Limb (tissue), 2 donors: ENCODE measurements at regions not wholly inside any gene's neighbourhood (a gene's known extent, or its start where the extent isn't known, plus 50 kb on each side); places are given as distances from the start of the nearest gene placed in this dataset.

Experiments used
- DNase-seq, 2 donors: peaks; one replicate each; pipeline ENCODE4 v3.0.0-alpha.2; 2016; ENCODE audit errors: extremely low spot score in 2 of 2

DNA sequence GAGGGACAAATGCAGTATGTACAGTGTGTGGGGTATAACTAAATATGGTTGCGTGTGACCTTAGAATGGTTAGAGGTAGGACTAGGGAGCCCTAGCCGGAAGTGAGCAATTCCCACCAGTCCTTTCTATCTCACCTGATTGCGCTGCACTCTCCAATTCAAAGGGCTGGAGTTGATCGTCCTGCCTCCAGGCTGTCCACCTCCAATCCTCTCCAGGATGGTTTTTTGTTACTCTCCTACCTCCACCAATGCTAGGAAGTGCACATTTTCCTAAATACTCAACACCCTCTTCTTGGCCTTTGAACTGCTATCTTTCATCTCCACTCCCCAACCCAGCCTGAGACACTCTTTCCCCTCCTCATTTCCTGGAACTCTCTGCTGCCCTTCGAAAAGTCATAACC is 181.7 kb upstream of the ASIC2 start:
- DNase-seq = no peak

DNA sequence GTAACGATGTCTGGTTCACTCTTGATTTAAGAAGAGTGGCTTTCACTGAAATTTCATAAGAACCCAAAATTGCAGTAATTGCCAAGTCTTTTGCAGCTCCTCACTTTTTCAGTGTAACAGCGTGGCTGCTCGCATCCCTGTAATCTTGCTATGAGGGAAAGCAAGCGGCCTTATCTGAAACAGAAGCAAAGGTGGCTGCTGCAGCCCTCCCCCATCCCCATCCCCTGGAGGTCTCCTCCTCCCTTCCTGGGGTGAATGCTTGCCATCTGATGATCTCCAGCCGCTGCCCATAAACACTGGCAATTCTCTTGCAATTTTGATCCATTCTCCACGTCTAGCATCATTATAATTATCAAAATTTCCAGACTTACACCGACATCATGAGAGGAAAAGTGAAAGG is 182.5 kb upstream of the ASIC2 start:
- DNase-seq = no peak

DNA sequence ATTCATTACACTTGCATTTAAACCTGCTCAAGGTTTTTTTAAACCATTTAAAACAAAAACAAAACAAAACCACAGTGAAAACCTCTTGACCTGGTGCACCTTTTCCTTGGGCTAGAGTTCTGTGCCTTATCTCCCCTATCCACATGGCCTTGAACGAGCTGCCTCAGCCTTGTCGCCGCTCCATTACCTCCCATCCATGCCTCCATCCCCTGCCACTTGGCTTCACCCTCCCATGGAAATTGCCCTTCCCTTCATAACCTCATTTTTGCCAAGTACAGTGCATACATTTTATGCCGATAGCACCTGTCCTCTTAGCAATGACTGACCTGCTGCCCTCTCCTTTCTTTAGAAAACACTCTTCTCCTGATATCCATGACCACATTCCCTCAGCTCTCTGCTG is 188.6 kb upstream of the ASIC2 start:
- no peak for DNase-seq

DNA sequence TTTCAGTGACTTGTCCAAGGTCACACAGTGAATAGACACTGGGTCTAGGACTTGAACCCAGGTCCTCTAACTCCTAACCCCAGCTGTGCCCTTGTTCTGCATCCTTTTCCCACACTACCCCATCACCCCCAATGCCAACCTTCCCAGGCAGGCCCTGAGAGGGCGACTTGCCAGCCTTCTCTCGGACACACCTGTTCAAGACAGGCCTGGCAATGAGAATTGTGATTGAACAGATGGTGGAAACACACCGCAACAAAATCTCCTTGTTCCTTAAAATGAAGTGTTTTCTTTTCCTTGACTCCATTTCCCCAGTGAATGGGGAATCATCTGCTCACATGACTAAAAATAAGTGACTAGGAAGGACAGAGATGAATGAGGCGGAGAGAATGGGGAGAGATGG is 189.5 kb upstream of the ASIC2 start:
- DNase-seq = no peak

DNA sequence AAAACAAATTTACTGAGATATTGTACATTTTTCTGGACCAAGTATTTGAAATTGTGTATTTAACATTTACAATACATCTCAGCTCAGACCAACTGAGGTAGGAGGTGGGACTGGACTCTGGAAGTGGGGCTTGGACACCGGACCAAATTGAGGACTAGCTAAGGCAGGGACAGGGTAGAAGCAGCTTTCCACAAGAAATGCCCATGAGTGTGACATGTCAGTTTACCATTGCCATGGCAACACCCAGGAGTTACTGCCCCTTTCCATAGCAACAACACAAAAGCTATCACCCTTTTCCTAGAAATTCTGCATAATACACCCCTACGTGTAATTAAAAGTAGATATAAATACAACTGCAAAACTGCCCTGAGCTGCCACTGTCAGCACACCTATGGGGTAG is 191.5 kb upstream of the ASIC2 start:
- DNase-seq = no peak

DNA sequence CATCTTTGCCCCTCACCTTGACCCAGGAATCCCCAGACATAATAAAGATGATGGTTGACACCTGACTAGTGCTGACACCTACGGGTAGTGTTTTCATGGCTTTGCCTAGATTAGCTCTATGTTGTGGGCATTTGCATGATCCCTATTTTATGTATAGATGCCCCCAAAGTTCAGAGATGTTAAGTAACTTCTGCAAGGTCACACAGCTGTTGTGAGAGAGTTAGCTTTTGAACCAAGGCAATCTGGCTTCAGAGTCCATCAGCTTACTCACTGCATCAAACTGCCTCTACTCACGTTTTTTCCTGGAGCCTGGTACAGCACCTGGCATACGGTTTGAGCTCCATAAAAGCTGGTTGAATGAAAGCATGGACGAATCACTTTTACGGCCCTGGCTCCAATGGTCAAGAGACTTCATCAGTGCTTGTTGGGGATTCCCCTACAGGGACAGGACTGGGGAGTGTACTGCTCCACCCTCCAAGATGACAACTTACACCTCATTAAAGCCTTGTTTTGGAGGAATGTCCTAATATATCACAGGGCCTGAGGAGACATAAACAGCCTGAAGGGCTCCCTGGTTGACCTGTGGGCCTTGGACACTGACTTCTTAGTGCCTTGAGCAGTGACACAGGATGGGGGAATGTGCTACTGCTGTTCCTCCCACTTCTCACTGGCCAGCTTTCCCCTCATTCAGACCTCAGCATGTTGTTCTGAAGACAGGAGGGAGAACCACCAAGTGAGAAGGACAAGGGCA is 193.2 kb upstream of the ASIC2 start:
- DNase-seq = no peak

DNA sequence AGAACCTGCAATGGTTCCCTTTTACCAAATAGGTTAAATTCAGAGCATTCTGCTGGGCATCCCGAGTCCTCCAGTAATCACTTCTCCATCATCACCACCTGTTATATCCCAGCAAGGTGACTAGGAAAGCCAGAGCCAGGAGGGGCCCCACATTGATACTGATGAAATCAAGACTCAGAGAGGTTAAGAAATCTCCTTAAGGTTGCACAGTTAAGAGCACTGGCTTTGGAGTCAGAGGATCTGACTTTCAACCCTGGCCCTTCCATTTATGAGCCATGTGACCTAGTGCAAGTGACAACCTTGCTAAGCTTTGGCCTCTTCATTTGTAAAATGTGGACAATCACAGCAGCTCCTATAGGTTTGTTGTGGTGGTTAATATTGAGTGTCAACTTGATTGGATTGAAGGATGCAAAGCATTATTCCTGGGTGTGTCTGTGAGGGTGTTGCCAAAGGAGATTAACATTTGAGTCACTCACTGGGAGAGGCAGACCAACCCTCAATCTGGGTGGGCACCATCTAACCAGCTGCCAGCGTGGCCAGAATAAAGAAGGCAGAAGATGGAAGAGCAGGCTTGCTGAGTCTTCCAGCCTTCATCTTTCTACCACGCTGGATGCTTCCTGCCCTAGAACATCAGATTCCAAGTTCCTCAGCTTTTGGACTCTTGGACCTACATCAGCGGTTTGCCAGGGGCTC is 194.2 kb upstream of the ASIC2 start:
- DNase-seq = no peak

DNA sequence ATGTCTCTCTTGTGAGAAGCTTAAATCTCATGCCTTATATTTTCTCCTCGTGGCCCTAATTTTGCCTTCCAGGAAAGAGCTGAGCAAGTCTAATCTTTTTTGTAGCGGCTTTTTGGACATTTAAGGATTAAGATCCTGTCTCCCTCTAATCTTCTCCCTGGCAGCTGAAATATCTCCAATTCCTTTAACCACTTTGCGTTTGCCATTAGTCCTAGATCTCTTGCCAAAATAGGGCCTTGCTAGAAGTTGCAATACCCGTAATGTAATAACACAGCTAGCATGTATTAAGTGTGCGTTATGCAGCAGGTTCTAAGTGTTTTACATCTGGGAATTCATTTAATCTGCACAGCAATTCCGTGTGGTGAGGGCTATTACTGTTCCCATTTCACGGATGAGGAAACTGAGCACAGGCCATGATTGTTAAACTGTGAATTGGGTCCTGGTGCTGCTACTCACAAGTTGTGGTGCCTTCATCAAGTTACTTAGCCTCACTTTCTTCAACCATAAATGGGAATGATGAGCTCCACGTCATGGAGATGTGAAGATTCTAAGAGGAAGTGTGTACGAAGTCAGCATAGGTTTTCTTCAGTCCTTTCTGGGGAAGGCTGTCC is 198.9 kb upstream of the ASIC2 start:
- no peak for DNase-seq

DNA sequence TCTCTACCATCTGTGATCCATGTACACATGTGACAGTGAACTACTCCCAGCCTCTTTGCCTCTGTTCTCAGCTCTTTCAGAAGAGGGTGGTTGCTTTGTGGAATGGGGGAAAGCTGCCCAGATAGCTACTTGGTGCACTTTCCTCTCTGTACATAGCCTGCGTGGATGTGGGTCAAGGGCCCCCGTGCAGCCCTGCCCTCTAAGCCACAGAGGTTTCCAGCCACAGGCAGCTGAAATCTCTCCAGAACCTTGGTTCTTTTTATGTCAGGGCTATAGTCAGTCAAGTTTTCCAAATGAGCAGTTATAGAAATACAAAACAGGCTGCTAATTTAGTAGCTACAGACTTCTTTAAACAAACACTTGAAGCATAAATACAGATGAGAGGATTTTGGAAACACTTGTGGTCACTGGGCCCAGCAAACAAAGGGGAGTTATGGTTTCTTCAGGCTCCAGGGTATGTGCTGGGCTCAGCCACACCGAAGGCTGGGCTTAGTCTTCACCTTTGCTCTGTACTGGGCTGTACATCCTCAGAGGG is 199.7 kb upstream of the ASIC2 start:
- no peak for DNase-seq

DNA sequence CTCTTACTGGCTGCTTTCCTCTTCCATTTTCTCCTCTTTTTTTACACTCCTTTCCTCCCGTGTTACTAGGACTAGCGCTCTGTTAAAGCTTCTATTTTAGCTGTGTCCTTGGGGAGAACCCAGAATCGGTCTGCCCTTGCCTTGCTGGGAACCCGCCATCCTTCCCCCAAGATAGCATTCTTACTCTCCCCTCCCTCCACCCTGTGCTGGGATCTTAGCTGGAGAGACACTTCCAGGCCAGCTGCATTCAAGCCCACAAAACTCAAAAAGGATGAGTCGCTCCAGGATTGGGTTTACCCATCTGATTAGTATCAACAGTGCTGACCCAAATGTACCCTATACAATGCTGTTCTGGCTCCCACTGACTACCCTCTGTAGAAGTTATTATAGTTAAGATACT is 200.5 kb upstream of the ASIC2 start:
- DNase-seq = no peak

DNA sequence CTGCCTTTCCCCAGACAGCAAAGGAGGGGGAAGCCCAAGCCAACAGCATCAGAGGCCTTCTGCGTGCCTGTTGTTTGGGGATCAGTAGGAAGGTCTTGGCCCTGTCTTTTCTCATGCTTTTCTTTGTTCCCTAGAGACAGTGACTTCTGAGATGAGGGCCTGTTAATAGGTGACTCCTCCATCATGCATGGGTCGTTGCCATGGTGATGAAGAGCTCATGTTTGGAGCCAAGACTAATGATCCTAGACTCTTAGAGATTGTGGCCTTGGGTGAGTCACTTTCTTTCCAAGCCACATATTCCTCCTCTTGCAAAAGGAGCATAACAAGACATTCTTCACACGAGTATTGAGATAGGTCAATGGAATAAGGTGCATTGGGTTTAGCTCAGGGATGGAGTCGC is 201.1 kb upstream of the ASIC2 start:
- no peak for DNase-seq

DNA sequence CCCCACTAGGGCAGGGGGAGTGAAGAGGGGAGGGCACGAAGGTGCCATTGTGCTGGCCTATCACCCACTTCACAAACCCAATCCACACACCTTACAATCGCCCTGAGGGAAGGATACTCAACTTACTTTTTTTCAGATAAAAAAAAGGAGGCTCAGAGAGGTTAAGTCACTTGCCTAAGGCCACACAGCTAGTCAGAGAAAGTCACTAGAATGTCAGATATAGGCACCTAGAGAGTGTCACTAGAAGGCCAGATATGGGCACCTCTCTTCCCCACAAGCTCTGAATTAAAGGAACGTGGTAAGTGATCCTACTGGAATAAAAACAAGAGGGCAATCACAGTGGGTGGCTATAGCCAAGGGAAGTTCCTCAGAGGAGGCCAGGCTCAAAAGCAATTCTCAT is 204.5 kb upstream of the ASIC2 start:
- no peak for DNase-seq

DNA sequence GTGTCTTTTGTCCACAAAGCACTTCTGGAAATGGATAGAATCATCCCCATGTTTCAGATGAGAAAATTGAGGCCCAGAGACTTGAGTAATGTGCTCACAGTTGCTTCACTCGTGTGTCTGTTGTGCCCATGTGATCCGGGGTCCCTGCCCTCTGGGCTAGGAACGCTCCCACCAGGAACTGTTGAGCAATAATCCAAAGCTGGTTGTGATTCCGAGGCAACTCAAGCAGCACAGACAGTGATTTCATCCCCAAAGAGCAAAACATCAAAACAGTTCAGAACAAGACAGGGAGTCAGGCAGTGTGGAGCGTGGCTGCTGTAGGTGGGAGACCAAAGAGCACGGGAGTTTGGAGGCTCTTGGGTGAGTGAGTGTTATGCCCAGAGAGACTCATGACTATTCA is 205.0 kb upstream of the ASIC2 start:
- DNase-seq = no peak

DNA sequence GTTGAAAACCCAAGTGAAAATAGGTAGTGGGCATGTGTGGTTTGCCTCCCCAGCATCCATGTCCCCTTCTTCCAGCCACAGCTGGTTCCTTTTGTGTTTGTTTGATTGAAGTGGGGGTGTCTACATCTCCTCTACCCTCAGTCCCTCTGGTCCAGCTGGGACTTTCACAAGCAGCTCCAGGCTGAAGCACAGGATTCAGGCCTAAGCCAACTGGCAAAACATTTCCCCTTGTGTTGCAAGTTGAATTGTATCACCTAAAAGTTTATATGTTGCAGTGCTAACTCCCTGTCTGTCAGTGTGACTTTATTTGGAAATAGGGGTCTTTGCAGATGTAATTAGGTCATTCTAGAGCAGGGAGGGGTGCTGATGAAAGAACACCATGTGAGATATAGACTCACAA is 205.9 kb upstream of the ASIC2 start:
- no peak for DNase-seq

DNA sequence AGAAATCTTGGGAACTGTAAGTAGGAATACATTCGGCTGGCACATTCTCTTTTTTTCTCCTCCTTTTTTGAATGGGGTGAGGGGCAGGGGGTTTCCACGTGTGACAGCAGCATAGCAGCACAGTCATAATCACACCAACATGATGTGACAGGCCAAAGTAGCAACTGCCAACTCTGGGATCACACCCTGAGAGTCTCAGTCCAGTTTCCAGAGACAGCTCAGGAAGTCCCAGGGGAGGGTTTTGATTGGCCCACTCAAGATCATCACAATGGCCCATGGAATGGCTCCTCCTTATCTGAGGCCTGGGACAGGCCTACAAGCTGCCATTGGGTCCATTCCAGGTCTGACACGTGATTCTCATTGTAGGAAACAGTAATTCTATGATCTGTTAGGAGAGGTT is 207.1 kb upstream of the ASIC2 start:
- DNase-seq = no peak

DNA sequence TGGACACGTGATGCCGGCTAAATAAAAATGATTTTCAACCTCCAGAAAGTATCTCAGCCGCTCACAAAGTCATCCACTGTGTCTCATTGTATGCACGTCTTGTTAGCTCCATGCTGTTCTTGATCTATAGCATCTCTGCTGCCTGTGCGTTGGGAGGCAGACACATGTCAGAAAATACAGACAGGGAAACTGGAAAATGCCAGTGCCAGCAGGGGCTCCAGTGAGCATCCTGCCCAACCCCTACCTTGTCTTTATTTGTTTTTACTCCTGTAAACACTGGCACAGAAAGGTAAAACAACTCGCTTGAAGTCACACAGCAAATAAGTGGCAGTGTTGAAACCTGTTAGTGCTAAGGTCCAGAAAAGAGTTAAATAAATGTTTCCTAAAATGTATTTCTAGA is 208.1 kb upstream of the ASIC2 start:
- no peak for DNase-seq

DNA sequence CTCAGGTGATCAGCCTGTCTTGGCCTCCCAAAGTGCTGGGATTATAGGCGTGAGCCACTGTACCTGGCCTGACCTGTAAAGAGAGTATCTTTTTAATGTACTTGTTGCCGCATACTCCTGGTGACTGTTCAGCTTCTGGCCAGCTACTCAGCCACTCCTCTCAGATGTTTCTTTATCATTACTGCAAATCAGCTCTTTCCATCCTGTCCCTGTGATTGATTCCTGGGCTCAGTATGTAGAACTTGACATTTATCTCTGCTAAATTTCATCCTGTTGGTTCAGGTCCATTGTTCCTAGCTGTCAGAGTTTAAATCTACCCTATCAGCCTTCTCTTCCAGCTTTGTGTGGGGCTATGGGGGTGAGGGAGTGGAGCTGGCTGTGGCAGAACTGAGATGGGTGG is 211.5 kb upstream of the ASIC2 start:
- no peak for DNase-seq

DNA sequence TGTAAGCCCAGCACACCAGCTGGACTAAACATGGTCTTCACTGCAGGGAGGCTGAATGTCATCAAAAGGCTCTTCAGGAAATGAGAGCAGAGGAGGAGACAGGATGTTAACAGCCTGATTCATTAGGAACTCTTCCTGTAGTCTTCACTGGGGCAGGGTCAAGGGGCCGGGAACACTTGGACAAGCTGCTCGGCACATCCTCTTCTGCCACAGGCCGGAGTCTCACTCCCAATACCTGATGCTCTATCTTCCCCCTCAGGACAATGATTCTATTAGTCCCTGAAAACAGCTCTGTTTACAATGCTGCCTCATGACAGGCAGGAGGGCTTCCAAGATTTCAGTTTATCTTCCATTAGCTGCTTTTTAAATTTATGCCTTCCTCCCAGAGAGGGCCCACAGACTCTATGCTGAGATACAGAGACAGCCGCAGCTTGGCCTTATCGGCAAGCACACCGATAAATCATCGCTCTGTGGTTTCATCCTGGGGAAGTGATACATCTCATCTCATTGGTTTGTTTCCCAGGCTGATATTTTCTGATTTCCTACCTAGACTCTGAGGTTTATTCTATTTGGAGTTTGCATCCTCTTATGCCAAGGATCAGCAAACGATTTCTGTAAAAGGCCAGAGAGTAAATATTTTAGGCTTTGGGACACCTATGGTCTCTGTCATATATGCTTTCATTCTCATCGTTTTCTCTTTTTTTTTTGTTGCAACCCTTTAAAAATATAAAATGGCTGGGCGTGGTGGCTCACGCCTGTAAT is 214.0 kb upstream of the ASIC2 start:
- DNase-seq = no peak

DNA sequence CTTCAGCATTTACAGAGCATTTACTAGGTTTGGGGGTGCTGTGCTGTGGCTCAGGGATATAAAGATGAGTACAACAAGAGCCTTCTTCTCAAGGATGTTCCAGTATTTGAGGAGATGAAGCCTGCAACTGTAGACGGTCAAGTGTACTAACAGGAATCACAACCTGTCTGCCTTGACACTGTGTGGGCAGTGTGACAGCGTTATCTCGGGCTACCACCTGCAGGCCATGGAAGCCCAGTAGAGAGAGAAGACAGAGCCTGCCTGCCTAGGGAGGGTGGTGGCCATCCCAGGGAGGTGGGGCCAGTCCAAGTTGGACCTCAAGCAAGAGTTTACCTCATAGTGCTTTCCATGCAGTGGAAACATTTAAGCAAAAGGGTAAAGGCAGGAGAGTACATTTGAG is 215.1 kb upstream of the ASIC2 start:
- DNase-seq = no peak

DNA sequence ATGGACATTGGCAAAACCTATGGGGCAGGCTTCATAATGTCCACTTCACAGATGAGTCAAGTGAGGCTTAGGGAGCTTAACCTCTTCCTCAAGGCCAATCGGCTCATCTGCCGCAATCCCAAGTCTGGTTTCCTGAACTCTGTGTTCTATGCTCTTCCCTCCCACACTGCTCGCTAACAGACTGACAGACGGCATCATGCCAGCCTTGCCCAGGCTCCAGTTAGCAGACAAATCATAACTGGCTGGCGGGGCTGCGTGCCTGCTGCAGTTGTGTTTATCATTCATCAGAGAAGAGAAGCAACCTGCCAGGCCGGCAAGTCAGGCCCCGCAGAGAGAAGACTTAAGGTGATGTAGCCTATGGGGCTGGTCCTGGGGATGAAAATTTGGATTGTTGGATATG is 216.2 kb upstream of the ASIC2 start:
- no peak for DNase-seq

DNA sequence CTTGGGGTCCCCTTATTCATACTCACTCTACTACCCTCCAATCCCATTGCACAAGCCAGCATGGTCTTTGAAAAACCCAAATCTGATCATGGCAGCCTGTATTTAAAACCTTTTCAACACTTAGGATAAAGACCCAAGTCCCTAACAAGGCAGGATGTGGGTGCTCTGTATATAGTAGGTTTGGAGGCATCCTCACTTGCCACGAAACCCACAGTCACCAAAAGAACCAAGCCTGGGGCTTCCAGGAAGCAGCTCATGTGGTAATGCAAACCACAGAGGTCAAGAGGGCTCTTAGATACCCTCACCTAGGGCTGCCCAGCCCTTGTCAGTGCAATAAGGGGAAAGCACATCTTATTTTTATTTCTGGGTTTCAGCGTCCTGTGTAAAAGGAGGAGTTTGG is 218.6 kb upstream of the ASIC2 start:
- no peak for DNase-seq

DNA sequence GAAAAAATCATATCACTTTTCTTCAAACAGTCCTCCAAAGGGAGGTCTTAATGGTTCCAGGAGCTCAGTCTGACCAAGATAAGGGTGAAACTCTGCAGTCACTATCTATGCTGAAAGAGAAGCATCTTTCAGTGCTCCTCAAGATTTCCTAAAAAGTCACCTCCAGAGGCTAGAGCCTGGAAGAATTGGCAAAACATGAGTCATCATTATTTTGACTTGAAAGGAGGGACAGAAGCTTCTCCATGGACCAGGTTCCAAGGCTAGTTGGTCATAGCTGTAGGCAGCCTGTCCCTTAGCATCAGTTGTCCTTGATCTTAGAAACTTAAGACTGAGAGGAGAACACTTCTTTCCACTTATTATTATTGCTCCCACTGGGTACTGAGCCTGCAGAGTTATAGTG is 219.0 kb upstream of the ASIC2 start:
- no peak for DNase-seq
